Hepatocyte (in vitro differentiated cells): ENCODE measurements at regions not wholly inside any gene's neighbourhood (a gene's known extent, or its start where the extent isn't known, plus 50 kb on each side); places are given as distances from the start of the nearest gene placed in this dataset.

Experiments
- EZH2 ChIP-seq: fragments of 200-600 bp; sonication (generic); IDR thresholded peaks from 2 replicates; pipeline ENCODE4 v1.6.1; 2016; ENCODE audit warnings: antibody characterized with exemption, mild to moderate bottlenecking, borderline replicate concordance
- EZH2phosphoT487 ChIP-seq: fragments of 200-600 bp; sonication (generic); IDR thresholded peaks from one replicate; pipeline ENCODE4 v1.6.1; 2018; ENCODE audit warnings: antibody characterized with exemption, mild to moderate bottlenecking, low read depth, moderate library complexity; ENCODE audit not compliant: unreplicated experiment, severe bottlenecking
- TF ChIP-seq, protein P1 (sequence below): fragments of 200-600 bp; sonication (generic); IDR thresholded peaks from 2 replicates; pipeline ENCODE4 v1.5.1; 2016; ENCODE audit warnings: antibody characterized with exemption, mild to moderate bottlenecking; ENCODE audit not compliant: poor library complexity

GRCh38 chr3:178075344-178075743 lies 460.9 kb upstream of the KCNMB2 start:
- TF ChIP-seq, protein P1, sequence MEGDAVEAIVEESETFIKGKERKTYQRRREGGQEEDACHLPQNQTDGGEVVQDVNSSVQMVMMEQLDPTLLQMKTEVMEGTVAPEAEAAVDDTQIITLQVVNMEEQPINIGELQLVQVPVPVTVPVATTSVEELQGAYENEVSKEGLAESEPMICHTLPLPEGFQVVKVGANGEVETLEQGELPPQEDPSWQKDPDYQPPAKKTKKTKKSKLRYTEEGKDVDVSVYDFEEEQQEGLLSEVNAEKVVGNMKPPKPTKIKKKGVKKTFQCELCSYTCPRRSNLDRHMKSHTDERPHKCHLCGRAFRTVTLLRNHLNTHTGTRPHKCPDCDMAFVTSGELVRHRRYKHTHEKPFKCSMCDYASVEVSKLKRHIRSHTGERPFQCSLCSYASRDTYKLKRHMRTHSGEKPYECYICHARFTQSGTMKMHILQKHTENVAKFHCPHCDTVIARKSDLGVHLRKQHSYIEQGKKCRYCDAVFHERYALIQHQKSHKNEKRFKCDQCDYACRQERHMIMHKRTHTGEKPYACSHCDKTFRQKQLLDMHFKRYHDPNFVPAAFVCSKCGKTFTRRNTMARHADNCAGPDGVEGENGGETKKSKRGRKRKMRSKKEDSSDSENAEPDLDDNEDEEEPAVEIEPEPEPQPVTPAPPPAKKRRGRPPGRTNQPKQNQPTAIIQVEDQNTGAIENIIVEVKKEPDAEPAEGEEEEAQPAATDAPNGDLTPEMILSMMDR, result no peak
- TF ChIP-seq EZH2phosphoT487 (no peak), EZH2 (no peak)
